ENCODE measurements at regions not wholly inside any gene's neighbourhood (a gene's known extent, or its start where the extent isn't known, plus 50 kb on each side); places are given as distances from the start of the nearest gene placed in this dataset.

DNA sequence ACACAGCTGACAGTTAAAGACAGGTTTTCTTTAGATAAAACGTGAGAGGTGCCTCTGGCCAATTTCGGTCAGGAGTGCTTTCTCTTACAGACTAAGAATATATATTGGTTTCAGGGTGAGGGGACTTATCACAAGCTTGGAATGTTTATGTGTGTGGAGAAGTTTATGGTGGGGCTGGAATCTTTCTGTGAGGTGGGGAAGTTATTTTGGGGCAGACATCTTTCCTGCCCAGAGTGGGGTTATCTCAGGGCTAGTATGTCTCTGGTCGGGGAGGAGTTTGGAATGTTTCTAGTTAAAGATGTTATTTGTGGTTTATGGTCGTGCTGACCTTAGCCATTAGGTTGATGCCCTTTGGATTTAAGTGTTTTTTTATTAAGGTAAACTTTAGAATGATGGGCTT is 115.2 kb downstream of the SLC5A7 start (continued):
- TF ChIP-seq, protein P1, sequence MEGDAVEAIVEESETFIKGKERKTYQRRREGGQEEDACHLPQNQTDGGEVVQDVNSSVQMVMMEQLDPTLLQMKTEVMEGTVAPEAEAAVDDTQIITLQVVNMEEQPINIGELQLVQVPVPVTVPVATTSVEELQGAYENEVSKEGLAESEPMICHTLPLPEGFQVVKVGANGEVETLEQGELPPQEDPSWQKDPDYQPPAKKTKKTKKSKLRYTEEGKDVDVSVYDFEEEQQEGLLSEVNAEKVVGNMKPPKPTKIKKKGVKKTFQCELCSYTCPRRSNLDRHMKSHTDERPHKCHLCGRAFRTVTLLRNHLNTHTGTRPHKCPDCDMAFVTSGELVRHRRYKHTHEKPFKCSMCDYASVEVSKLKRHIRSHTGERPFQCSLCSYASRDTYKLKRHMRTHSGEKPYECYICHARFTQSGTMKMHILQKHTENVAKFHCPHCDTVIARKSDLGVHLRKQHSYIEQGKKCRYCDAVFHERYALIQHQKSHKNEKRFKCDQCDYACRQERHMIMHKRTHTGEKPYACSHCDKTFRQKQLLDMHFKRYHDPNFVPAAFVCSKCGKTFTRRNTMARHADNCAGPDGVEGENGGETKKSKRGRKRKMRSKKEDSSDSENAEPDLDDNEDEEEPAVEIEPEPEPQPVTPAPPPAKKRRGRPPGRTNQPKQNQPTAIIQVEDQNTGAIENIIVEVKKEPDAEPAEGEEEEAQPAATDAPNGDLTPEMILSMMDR (conservative IDR thresholded peaks at IDR 0.05; ENCODE audit: low read depth in 2 of 2): no peak
- no peak for TF ChIP-seq STAT1 (IDR thresholded peaks at IDR 0.05; ENCODE audit: unreplicated experiment)
- TF ChIP-seq EZH2 (IDR thresholded peaks at IDR 0.05; ENCODE audit: low read depth, unreplicated experiment): no peak

DNA sequence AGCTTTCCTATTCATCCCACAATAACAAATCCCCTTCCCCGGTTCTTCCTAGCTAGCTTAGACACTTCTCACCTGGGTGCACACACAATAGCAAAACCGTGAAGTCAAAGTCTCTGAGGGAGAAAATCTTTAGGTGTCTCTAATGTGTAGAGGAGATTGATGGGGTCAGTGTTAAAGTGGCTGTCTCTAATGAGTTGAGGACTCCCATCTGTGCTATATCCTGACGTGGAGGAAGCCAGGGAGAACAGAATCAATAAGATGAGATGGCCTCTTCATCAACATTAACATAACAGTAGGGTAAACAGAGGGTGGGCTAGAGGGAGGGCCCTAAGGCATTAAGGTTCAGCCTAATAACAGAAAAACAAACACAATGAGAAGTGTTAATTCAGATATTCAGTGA is 120.4 kb downstream of the SLC5A7 start:
- Mint-ChIP-seq H3K27me3 (ENCODE audit: insufficient read depth, low read depth, poor library complexity) (peaks cover 12% of the 10 kb centered on the region), H3K36me3 (ENCODE audit: low read depth) (peaks cover 21% of the 10 kb centered on the region; the same call in 2 of the 3 replicates), H3K4me1 (peaks cover 31% of the 10 kb centered on the region), H3K4me3 (peak overlapping the region; percentile 12; the same call in 1 of the 3 replicates), H3K9me3 (peaks cover 21% of the 10 kb centered on the region), H3K27ac (no peak overlapping the region)
- 0 out of 2 replicates have a peak, but pooled peaks cover 7% of the 10 kb centered on the region for H3K27me3 ChIP-seq (ENCODE audit: insufficient read depth)
- H3K4me1 ChIP-seq (ENCODE audit: insufficient read depth): peaks cover 25% of the 10 kb centered on the region
- ATAC-seq (peak; percentile 100), DNase-seq (ENCODE audit: low spot score) (peak; percentile 60)
- H3K4me3 ChIP-seq: no peak overlapping the region
- H4K20me1 ChIP-seq (replicated peaks; ENCODE audit: insufficient read depth): no peaks in the 10 kb centered on the region
- H3K27ac ChIP-seq (ENCODE audit: low read depth): no peak overlapping the region
- H3K9me2 ChIP-seq (ENCODE audit: insufficient read depth): peaks cover under 1% of the 10 kb centered on the region; the same call in 1 of the 2 replicates
- no peaks in the 10 kb centered on the region for H3K79me2 ChIP-seq (replicated peaks; ENCODE audit: insufficient read depth)
- H3K4me2 ChIP-seq: peak overlapping the region; percentile 21
- H3F3A ChIP-seq (replicated peaks; ENCODE audit: low read depth): no peaks in the 10 kb centered on the region
- TF ChIP-seq, protein P2, sequence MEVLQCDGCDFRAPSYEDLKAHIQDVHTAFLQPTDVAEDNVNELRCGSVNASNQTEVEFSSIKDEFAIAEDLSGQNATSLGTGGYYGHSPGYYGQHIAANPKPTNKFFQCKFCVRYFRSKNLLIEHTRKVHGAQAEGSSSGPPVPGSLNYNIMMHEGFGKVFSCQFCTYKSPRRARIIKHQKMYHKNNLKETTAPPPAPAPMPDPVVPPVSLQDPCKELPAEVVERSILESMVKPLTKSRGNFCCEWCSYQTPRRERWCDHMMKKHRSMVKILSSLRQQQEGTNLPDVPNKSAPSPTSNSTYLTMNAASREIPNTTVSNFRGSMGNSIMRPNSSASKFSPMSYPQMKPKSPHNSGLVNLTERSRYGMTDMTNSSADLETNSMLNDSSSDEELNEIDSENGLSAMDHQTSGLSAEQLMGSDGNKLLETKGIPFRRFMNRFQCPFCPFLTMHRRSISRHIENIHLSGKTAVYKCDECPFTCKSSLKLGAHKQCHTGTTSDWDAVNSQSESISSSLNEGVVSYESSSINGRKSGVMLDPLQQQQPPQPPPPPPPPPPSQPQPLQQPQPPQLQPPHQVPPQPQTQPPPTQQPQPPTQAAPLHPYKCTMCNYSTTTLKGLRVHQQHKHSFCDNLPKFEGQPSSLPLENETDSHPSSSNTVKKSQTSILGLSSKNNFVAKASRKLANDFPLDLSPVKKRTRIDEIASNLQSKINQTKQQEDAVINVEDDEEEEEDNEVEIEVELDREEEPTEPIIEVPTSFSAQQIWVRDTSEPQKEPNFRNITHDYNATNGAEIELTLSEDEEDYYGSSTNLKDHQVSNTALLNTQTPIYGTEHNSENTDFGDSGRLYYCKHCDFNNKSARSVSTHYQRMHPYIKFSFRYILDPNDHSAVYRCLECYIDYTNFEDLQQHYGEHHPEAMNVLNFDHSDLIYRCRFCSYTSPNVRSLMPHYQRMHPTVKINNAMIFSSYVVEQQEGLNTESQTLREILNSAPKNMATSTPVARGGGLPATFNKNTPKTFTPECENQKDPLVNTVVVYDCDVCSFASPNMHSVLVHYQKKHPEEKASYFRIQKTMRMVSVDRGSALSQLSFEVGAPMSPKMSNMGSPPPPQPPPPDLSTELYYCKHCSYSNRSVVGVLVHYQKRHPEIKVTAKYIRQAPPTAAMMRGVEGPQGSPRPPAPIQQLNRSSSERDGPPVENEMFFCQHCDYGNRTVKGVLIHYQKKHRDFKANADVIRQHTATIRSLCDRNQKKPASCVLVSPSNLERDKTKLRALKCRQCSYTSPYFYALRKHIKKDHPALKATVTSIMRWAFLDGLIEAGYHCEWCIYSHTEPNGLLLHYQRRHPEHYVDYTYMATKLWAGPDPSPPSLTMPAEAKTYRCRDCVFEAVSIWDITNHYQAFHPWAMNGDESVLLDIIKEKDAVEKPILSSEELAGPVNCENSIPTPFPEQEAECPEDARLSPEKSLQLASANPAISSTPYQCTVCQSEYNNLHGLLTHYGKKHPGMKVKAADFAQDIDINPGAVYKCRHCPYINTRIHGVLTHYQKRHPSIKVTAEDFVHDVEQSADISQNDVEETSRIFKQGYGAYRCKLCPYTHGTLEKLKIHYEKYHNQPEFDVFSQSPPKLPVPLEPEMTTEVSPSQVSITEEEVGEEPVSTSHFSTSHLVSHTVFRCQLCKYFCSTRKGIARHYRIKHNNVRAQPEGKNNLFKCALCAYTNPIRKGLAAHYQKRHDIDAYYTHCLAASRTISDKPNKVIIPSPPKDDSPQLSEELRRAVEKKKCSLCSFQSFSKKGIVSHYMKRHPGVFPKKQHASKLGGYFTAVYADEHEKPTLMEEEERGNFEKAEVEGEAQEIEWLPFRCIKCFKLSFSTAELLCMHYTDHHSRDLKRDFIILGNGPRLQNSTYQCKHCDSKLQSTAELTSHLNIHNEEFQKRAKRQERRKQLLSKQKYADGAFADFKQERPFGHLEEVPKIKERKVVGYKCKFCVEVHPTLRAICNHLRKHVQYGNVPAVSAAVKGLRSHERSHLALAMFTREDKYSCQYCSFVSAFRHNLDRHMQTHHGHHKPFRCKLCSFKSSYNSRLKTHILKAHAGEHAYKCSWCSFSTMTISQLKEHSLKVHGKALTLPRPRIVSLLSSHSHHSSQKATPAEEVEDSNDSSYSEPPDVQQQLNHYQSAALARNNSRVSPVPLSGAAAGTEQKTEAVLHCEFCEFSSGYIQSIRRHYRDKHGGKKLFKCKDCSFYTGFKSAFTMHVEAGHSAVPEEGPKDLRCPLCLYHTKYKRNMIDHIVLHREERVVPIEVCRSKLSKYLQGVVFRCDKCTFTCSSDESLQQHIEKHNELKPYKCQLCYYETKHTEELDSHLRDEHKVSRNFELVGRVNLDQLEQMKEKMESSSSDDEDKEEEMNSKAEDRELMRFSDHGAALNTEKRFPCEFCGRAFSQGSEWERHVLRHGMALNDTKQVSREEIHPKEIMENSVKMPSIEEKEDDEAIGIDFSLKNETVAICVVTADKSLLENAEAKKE (CRISPR knock-in tag; IDR thresholded peaks at IDR 0.05): peak; percentile 63
- 0 out of 2 replicates have a peak, but pooled peaks have one; percentile 25 for TF ChIP-seq POLR2AphosphoS5 (IDR thresholded peaks at IDR 0.05; ENCODE audit: low read depth)
- no peak for TF ChIP-seq EZH2phosphoT487 (IDR thresholded peaks at IDR 0.05; ENCODE audit: unreplicated experiment)
- TF ChIP-seq, protein P3, sequence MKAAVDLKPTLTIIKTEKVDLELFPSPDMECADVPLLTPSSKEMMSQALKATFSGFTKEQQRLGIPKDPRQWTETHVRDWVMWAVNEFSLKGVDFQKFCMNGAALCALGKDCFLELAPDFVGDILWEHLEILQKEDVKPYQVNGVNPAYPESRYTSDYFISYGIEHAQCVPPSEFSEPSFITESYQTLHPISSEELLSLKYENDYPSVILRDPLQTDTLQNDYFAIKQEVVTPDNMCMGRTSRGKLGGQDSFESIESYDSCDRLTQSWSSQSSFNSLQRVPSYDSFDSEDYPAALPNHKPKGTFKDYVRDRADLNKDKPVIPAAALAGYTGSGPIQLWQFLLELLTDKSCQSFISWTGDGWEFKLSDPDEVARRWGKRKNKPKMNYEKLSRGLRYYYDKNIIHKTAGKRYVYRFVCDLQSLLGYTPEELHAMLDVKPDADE (IDR thresholded peaks at IDR 0.05): no peak
- peak; percentile 56; the same call in 1 of the 2 replicates for TF ChIP-seq NANOG (IDR thresholded peaks at IDR 0.05; ENCODE audit: borderline replicate concordance)
- peak; percentile 32; the same call in 1 of the 2 replicates for TF ChIP-seq CREB1 (CRISPR knock-in tag; IDR thresholded peaks at IDR 0.05; ENCODE audit: low read depth)
- 0 out of 2 replicates have a peak, but pooled peaks cover 10% of the 10 kb centered on the region for H3K36me3 ChIP-seq (ENCODE audit: insufficient read depth)
- H2AFZ ChIP-seq: no peak overlapping the region
